B cell (primary cell): ENCODE measurements at regions not wholly inside any gene's neighbourhood (a gene's known extent, or its start where the extent isn't known, plus 50 kb on each side); places are given as distances from the start of the nearest gene placed in this dataset.

Experiments
- CTCF ChIP-seq: fragments of 200-600 bp; IDR thresholded peaks from one replicate; pipeline ENCODE4 v1.8.0; 2022; ENCODE audit warnings: antibody characterized with exemption, mild to moderate bottlenecking
- EZH2 ChIP-seq: IDR thresholded peaks from 2 replicates; pipeline ENCODE4 v1.6.1; 2012; ENCODE audit warnings: borderline replicate concordance, low read depth, mild to moderate bottlenecking, moderate library complexity, low read length; ENCODE audit not compliant: insufficient read depth, poor library complexity, severe bottlenecking

GRCh38 chr6:167211295-167211648 is 53.5 kb upstream of the GPR31 start:
- TF ChIP-seq CTCF (no peak), EZH2 (no peak)
